GM18520 (cell line): ENCODE measurements at regions not wholly inside any gene's neighbourhood (a gene's known extent, or its start where the extent isn't known, plus 50 kb on each side); places are given as distances from the start of the nearest gene placed in this dataset.

ENCODE experiments used
- ATAC-seq: cut with Tn5 transposase; IDR thresholded peaks from one replicate; pipeline ENCODE4 v1.9.1; 2021; ENCODE audit not compliant: unreplicated experiment

DNA sequence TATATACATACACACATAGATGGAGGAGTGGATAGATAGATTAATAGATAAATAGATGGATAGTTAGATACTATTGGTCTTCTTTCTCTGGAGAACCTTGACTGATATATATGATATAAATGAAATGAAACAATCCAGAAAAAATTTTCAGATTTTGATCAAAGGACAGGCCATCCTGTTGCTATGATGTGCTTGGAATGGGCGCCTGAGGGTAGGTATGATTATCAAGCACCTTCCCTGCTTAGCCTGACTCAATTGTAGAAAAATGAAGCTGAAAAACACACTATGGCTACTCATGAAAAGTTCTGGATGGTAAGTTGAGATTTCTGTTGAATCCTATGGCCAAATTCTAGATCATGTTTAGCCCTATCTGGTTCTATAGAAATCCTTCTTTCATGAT is 266.5 kb upstream of the KLF4 start:
- no peak for ATAC-seq

- no peak for ATAC-seq
These were observed 265.7 kb upstream of the KLF4 start for GRCh38 chr9:107755246-107755645.

DNA sequence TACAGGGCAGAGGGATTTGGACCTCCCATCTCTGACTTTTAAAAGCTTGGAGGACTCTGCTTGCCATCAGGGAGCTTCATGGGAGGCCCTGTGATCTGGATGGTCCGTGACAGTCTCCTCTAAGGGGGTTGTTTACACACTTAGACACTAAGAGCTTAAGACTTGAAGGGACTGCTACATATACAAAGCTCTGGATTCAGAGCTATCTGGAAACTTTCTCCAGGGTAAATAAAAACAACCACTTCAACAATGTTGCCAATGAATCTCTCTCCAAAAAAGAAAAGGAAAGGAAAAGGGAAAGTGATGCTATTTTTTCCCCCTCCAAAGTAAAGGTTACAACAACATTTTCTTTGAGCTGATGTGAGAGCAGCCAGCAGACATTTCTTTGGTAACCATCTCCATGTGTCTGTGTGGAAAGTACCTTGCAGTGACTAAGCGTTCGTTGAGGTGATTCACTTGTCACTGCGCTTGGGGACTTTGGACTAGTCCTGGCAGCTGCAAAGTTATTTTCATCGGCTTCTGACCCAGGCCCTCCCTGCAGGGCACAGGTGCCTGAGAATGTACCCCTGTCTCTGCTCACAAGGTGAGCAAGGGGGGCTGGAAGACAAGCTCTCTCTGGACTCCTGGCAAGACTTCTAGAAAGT is 262.1 kb upstream of the KLF4 start:
- ATAC-seq = peak; percentile 90

DNA sequence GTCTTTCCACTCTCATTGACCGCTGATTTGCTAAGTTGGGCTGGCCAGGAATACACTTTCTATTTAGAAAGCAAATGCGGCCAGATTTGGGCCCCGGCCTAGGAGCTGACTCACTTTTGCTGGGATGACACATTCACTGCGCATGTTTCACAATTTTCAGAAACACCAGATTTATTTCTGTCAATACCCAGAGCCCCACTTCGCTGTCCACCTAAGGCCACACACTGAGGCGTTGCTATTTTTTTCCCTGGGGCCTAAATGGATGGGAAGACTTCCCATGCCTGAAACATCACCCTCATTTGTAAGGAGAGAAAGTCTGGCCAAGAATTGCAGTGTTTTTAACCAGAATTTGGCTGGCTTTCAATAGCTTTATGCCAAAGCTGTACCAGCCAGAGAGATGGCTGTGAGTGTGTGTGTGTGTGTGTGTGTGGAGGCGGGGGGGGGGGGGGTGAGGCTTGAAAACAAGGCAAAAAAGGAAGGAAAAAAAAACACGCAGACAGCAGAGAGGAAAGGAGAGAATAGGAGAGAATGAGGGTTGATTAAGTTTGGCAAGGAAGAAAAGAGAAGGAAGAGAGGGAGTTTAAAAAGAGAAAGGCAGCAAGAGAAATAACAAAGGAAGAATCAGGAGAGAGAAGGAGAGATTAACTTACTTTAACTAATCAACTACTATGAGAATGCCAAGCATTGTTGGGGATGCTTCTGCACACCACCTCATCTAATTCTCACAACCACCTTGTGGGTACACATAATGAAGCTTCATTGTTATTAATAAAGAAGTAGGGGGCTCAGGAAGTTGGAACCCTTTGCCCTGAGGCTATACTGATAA is 261.4 kb upstream of the KLF4 start:
- ATAC-seq = no peak

DNA sequence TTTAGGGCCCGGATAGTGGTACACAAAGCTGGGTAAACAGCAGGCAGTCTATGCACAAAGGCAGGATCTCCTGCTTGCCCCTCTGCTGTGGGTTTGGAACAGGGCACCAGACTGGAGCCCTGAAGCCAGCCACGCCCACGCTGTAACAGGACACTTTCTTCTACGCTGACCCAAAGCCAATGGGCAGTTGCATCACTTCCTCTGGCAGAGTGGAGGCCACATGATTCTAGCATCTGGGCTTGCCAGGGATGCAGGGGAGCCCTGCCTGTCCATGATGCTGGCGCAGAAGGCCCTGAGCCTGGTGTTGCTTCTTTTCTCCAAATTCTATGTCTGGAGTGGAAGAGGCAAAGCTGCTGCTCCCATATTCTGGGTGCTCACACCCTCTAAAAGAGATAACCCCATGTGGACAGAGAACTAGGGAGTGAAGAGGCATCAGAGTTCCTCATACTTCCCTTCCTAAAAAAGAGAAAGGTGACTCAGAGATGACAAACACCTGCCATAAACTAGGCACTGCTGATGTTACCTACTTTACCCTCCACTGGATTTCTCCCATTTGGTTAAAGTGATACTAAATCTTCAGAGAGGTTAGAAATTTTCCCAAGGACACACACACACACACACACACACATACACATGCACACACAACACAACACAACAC is 260.3 kb upstream of the KLF4 start:
- ATAC-seq = no peak

DNA sequence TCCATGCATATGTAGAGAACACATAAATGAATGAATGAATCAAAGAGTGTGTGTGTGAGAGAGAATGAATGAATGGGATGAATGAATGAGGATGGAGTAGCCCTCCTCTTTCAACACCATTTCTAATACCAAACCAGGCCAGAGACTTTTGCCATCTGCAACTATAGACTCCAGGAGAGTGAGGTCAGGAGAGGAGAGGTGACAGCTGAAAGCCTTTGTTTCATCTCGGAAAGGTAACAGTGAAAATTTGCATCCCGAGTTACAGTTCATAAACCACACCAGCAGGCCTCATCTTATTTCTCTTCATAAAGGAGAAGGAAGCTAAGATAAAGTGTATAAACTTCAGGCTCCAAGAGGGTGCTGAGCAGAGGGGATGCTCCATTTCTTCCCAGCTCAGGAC is 255.3 kb upstream of the KLF4 start:
- ATAC-seq = no peak

- no peak for ATAC-seq
These were observed 253.2 kb upstream of the KLF4 start for GRCh38 chr9:107742531-107743309.

DNA sequence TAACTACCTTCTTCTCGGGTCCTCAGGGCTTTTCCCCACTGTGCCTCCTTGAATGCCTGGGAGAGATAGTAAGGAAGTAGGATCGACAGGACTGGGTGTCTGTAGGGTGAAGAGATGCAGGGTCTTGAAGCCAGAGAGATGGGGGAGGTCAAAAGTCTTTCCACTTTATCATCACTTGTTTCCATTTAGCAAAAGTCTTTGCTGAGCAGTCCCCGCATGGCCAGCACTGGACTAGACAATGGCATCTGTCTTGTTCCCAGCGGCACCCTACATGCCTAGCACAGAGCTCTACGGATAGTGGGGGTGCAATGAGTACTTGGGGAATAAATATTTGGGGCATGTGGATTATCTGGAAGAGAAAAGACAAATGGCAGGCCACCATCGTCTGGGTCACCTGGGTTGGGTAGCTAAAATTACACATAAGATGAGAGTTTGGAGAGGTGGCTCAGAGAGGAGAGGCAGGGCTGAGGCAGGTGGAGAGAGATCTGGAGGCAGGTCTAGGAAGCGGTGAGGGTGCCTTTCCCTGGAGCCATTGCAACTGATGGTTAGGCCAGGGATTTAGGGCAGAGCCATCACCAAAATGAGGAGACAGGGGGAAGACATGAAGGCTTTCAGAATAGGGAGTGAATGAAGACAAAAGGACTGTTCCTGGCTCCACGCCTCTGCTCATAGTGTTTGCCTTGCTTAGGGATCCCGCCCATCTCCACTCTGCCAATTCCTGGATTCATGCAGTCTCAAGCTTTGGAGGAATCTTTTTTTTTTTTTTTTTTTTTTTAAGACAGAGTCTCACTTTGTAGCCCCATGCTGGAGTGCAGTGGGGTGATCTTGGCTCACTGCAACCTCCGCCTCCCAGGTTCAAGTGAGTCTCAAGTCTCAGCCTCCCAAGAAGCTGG is 250.8 kb upstream of the KLF4 start:
- ATAC-seq = no peak

DNA sequence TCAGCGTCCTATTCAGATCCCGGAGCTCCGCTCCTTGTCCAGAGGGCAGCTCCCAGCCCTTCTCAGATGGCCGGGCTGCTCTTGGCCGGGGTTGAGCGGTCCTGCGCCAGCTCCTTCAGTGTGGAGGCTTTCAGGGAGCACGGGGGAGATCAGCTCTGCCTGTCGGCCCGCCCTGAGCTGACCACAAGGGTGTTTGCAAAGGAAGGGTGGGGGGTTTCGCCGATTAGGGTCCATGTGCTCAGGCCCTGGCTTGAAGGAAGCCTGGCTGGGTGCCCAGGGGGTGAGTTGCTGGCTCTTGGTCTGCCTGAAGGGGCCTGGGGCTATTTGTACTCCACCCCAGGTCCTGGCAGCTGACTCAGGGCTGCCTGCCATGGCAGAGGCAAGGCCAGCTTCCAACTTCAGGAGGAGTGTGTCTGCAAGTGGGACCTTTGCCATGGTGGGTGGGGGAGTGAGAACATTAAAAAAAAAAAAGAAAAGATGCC is 250.1 kb upstream of the KLF4 start:
- no peak for ATAC-seq

GRCh38 chr9:107738789-107739188 is 249.2 kb upstream of the KLF4 start:
- no peak for ATAC-seq

DNA sequence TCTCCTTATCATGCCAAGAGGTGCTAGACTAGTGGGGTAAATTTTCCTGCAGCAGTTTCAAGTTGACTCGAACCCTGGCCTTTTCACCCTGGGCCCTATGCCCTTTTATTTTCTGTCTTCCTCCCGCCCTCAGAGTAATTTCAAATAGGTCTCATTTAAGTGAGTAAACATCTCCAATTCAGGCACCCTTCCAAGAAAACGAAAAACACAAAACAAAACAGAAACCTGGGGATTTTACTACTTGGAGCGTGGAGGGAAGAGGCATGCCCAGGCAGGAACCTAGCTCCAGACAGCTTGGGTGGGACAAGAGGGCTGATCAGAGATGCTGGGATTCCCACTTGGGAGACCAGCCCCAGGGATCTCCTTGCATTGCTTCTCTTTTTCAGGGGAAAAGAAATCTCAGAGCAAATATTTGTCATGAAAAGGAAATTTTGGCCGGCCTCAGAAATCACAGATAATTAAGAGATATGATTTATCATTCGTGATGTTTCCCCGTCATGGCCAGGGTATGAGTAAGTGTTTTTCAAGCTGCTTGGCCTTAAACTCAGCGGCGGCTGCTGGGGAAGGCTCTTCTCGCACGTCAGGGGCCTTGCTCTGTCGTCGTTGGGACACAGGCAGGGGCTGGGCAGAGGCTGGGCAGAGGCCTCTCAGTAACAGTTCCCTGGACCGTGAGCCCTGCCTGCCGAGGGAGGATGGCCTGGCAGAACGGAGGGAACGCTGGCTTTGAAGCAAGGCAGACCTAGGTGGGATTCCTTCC is 248.6 kb upstream of the KLF4 start:
- ATAC-seq = no peak

- ATAC-seq = no peak
These were observed 248.0 kb upstream of the KLF4 start for GRCh38 chr9:107737610-107737986.

GRCh38 chr9:107735821-107736220 is 246.3 kb upstream of the KLF4 start:
- no peak for ATAC-seq

DNA sequence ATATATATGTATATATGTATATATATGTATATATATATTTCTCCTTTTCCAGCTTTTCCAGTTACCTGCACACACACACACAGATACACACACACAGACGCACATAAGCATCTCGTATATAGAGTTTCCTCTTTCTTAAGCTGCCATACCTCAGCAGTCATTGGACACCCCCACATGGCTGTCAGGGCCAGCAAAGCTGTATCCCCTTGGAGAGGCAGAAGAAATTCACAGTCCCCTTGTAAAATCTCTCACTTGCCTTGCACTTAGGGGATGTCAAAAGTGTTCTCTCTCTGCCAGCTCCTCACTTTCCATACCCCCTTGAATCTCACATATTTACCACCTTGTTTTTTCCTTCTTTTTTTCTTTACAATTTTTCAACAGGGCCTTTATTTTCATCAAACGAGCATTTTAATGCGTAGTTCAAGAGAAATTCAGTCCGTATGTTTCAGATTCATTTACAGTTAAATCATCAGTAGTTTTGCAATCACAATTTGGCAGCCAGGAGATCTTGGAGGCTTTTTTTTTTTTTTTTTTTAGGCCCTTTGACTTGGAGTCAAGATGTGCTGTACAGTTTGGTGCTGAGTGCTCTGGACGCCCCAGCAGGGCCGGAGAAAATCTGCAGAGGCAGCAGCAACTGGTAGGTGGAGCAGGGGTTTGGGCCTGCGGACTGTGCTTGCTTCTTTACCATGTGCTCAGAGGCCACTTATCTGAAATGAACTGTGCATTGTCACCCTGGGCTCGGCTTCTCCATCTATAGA is 244.9 kb upstream of the KLF4 start:
- no peak for ATAC-seq

GRCh38 chr9:107733523-107733894 is 243.9 kb upstream of the KLF4 start:
- ATAC-seq = no peak

DNA sequence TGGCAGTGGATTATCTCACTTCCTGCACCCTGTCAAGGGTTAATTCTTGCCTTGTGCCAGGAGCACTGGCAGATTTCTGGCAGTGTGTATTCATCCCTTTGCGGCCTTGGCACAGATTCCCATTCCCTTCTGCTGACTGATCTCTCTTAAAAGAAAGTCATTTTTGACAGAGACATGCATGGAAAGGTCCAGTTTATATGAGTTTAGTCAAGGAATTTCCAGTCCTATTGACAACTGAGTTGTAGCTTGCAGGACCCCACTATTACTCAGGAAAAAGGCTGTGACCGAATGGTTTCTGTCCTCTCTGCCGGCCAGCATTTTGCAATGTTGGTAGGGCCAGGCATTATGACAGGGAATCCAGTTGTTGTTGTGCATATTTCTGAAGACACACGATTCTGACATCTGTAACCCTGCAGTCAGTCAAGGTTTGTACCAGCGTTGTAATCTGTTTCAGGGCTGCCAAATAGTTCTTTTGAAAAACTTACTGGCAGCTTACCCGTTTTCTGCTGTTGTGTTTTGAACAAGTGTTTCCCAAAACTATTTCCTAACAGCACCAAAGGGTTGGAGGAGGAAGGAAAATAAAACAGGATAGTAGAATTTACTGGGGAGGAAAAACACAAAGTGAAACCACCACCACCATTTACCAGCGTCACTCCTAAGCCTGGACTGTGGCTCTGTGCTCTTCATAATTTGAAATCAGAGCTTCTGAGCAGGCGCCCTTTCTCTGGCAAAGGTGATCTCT is 243.4 kb upstream of the KLF4 start:
- no peak for ATAC-seq

GRCh38 chr9:107731115-107731762 is 241.7 kb upstream of the KLF4 start:
- ATAC-seq = no peak

DNA sequence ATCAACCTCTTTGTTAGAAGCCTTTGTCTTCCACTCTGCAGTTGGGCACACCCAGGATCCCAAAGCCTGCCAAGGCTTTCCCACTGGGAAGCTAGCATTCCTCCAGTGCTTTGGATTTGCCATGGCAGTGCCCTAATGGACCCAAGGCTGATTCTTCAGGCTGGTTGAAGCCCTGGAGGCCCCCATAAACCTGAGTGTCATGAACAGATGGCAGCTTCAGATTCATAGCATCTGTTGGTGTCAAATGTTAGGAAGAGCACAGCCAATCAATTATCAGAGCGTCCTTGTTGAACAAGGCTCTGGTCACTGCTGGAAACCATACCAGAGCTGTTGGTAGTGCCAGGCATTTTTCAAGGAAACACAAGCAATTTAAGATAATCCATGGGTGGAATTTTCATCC is 241.1 kb upstream of the KLF4 start:
- ATAC-seq = no peak
